ENCODE measurements at regions not wholly inside any gene's neighbourhood (a gene's known extent, or its start where the extent isn't known, plus 50 kb on each side); places are given as distances from the start of the nearest gene placed in this dataset.

DNA sequence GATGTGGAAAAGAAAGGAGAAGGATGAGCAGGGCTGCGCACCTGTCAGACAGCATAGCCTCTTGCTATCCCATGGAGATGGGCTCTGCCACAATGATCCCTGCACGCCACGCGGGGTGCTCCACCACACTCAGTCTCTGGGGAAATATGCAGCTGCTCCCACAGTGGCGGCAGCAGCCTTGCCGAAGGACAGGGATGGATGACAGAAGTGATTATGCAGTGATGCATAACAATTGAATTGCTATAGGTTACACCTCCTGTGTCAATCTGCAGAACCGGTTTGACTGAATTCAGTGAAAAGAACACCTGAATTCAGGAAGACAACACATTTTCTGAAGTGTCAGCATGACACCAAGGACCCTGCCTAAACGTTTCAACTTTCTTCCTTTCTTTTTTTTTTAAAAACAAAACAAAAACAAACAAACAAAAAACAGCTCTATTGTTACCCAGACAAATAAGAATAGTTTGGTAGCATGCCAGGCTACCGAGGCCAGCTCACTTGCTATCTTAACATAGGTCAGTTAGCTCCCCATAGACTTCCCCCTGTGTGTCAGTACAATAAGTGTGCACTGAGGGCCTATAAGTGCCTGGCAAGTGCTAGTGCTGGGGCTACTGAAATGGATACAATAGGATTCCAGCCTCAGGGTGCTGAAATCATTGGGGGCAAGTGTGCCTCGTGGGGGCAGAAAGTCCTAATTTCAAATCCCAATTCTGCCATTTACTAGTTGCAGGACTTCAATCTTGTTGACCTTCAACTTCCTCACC is 127.6 kb upstream of the LMO4 start:
- Histone ChIP-seq H3K4me1 (ENCODE audit: control insufficient read depth in 3 of 3, insufficient read depth in 2 of 3, low read depth in 1 of 3, low read length in 2 of 3) (no peaks in the 10 kb centered on the region), H3K36me3 (ENCODE audit: control insufficient read depth in 3 of 3, insufficient read depth in 2 of 3, low read depth in 1 of 3, low read length in 3 of 3) (no peaks in the 10 kb centered on the region), H3K27me3 (ENCODE audit: control insufficient read depth in 3 of 3, insufficient read depth in 3 of 3, low read length in 3 of 3) (peaks cover 0 to 3% (median 0%) of the 10 kb centered on the region in 3 donors), H3K9me3 (ENCODE audit: control insufficient read depth in 2 of 2, insufficient read depth in 1 of 2, low read depth in 1 of 2, low read length in 1 of 2) (no peaks in the 10 kb centered on the region), H3K27ac (ENCODE audit: low read depth in 1 of 3, low read length in 2 of 3) (no peak overlapping the region), H3K4me3 (ENCODE audit: low read depth in 1 of 3, low read length in 3 of 3) (no peak overlapping the region)
- DNase-seq (peak; percentile 19 to 46), FAIRE-seq (no peak)
- 39 to 66% (median 47%) methylated on average over 10 of the region's 10 CpGs for WGBS, 3 donors

DNA sequence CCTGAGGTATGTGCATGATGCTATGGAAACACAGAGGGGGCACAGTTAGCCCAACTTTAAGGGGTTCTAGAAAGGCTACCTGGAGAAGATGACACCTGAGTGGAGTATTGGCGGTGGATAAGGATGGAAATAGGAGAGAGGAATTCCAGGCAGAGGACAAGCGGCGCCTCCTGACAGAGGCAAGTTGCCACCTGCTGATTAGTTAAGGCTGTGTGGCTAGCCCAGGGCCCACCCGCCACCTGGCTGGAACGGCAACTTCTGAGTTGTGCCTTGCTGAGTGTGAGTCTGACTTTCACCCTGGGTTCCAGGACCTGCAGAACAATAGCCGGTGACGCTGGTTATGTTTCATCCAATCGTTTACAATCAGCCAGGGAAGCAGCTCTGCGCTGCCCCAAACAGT is 126.9 kb upstream of the LMO4 start:
- WGBS, 3 donors = 87 to 89% (median 89%) methylated on average over 9 of the region's 9 CpGs
- H3K9me3 ChIP-seq (ENCODE audit: control insufficient read depth in 2 of 2, insufficient read depth in 1 of 2, low read depth in 1 of 2, low read length in 1 of 2) = no peaks in the 10 kb centered on the region
- no peaks in the 10 kb centered on the region for H3K4me1 ChIP-seq (ENCODE audit: control insufficient read depth in 3 of 3, insufficient read depth in 2 of 3, low read depth in 1 of 3, low read length in 2 of 3)
- no peak overlapping the region for H3K27ac ChIP-seq (ENCODE audit: low read depth in 1 of 3, low read length in 2 of 3)
- peaks cover 0 to 3% (median 0%) of the 10 kb centered on the region in 3 donors for H3K27me3 ChIP-seq (ENCODE audit: control insufficient read depth in 3 of 3, insufficient read depth in 3 of 3, low read length in 3 of 3)
- H3K36me3 ChIP-seq (ENCODE audit: control insufficient read depth in 3 of 3, insufficient read depth in 2 of 3, low read depth in 1 of 3, low read length in 3 of 3) = no peaks in the 10 kb centered on the region
- FAIRE-seq = no peak
- no peak overlapping the region for H3K4me3 ChIP-seq (ENCODE audit: low read depth in 1 of 3, low read length in 3 of 3)
- no peak for DNase-seq

DNA sequence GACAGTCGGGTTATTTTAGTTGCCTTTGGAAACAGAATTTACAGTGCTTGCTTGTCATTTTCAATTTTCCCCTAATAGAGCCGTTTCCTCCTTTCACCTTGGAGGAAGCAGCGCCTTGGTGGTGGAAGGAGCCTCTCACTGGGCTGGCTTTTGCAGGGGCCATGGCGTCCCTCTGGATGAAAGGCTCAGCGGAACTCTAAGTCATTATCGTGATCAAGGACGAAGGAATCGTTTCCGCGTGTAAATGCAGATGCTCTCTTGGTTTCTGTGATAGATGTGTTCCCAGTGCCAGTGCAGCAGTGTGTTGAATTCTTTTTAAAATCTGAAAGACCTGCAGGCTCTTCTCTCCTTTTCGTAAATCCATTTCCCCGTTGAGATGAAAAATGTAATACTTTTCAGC is 126.2 kb upstream of the LMO4 start:
- Histone ChIP-seq H3K9me3 (ENCODE audit: control insufficient read depth in 2 of 2, insufficient read depth in 1 of 2, low read depth in 1 of 2, low read length in 1 of 2) (no peaks in the 10 kb centered on the region), H3K27me3 (ENCODE audit: control insufficient read depth in 3 of 3, insufficient read depth in 3 of 3, low read length in 3 of 3) (peaks cover 0 to 3% (median 0%) of the 10 kb centered on the region in 3 donors), H3K4me3 (ENCODE audit: low read depth in 1 of 3, low read length in 3 of 3) (no peak overlapping the region), H3K36me3 (ENCODE audit: control insufficient read depth in 3 of 3, insufficient read depth in 2 of 3, low read depth in 1 of 3, low read length in 3 of 3) (no peaks in the 10 kb centered on the region), H3K27ac (ENCODE audit: low read depth in 1 of 3, low read length in 2 of 3) (no peak overlapping the region), H3K4me1 (ENCODE audit: control insufficient read depth in 3 of 3, insufficient read depth in 2 of 3, low read depth in 1 of 3, low read length in 2 of 3) (no peaks in the 10 kb centered on the region)
- DNase-seq = no peak
- 78 to 90% (median 81%) methylated on average over 12 of the region's 12 CpGs for WGBS, 3 donors
- FAIRE-seq = no peak

DNA sequence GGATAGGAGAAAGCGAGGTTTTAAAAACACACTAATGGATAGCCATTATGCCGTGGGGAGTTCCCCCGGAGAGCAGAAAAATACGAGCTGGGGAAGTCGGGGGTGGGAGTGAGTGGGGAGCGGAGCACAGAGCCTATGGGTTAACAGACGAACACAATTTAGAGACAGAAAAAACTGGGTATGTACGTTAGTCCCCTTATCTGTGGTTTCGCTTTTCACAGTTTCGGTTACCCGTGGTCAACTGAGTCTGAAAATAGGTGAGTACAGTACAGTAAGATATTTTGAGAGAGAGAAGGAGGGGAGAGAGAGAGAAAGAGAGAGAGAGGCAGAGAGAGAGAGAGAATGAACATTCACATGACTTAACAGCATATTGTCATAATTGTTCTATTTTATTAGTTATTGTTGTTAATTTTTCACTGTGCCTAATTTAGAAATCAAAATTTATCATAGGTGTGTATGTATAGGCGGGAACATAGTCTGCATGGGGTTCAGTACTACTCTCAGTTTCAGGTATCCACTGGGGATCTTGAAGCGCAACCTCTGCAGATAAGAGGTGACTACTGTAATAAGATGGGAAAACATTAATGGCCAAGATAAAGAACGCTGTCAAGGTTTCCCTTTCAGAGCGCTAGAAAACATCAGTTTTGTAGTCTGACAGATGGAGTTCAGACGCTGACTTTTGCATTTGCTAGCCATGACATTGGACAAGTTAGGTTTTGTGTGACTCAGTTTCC is 125.6 kb upstream of the LMO4 start:
- Histone ChIP-seq H3K27ac (ENCODE audit: low read depth in 1 of 3, low read length in 2 of 3) (no peak overlapping the region), H3K36me3 (ENCODE audit: control insufficient read depth in 3 of 3, insufficient read depth in 2 of 3, low read depth in 1 of 3, low read length in 3 of 3) (no peaks in the 10 kb centered on the region), H3K27me3 (ENCODE audit: control insufficient read depth in 3 of 3, insufficient read depth in 3 of 3, low read length in 3 of 3) (peaks cover 0 to 3% (median 0%) of the 10 kb centered on the region in 3 donors), H3K4me1 (ENCODE audit: control insufficient read depth in 3 of 3, insufficient read depth in 2 of 3, low read depth in 1 of 3, low read length in 2 of 3) (no peaks in the 10 kb centered on the region), H3K9me3 (ENCODE audit: control insufficient read depth in 2 of 2, insufficient read depth in 1 of 2, low read depth in 1 of 2, low read length in 1 of 2) (no peaks in the 10 kb centered on the region), H3K4me3 (ENCODE audit: low read depth in 1 of 3, low read length in 3 of 3) (no peak overlapping the region)
- FAIRE-seq (no peak), DNase-seq (no peak)
- WGBS, 3 donors = 62 to 63% (median 62%) methylated on average over 16 of the region's 16 CpGs

DNA sequence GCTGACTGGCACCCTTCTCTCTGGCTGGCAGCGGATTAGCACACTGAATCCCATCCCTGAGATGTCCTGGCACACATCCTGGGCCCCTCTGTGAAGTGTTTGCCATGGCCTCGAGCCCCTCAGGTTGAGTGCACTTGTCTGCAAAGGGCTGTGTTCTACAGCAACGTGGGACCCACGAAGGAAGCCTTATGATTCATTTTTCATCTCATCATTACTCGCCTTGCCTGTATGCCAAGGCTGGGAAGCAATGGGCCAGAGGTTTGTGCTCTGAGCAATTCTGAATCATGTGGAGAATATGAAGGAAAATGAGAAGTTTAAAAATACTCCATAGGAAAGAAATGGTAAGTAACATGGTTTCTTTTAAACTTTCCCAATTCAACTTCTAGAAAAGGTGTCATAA is 124.8 kb upstream of the LMO4 start:
- Histone ChIP-seq H3K4me1 (ENCODE audit: control insufficient read depth in 3 of 3, insufficient read depth in 2 of 3, low read depth in 1 of 3, low read length in 2 of 3) (no peaks in the 10 kb centered on the region), H3K9me3 (ENCODE audit: control insufficient read depth in 2 of 2, insufficient read depth in 1 of 2, low read depth in 1 of 2, low read length in 1 of 2) (no peaks in the 10 kb centered on the region), H3K27ac (ENCODE audit: low read depth in 1 of 3, low read length in 2 of 3) (no peak overlapping the region), H3K27me3 (ENCODE audit: control insufficient read depth in 3 of 3, insufficient read depth in 3 of 3, low read length in 3 of 3) (peaks cover 0 to under 1% (median 0%) of the 10 kb centered on the region in 3 donors), H3K36me3 (ENCODE audit: control insufficient read depth in 3 of 3, insufficient read depth in 2 of 3, low read depth in 1 of 3, low read length in 3 of 3) (no peaks in the 10 kb centered on the region), H3K4me3 (ENCODE audit: low read depth in 1 of 3, low read length in 3 of 3) (no peak overlapping the region)
- 54 to 70% (median 67%) methylated on average over 5 of the region's 5 CpGs for WGBS, 3 donors
- DNase-seq = no peak
- no peak for FAIRE-seq

DNA sequence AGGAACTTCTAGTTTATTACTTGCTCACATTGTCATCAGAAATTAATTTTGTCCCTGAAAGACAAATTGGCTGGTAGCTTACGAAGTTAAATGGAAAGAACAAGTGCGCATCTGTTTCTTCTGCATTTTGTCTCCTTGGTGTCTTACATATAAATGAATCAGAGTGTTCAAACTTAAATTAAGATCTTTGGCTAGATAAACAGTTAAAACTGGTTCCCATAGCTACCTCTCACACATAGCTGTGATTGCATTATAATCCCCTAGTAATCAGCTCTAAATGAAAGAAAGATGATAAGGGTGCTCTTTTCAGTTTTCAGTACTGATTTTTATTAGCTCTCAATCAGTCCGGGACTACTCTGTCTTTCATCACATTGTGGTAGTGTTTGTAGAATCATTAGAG is 124.2 kb upstream of the LMO4 start:
- Histone ChIP-seq H3K27ac (ENCODE audit: low read depth in 1 of 3, low read length in 2 of 3) (no peak overlapping the region), H3K27me3 (ENCODE audit: control insufficient read depth in 3 of 3, insufficient read depth in 3 of 3, low read length in 3 of 3) (no peaks in the 10 kb centered on the region), H3K9me3 (ENCODE audit: control insufficient read depth in 2 of 2, insufficient read depth in 1 of 2, low read depth in 1 of 2, low read length in 1 of 2) (no peaks in the 10 kb centered on the region), H3K36me3 (ENCODE audit: control insufficient read depth in 3 of 3, insufficient read depth in 2 of 3, low read depth in 1 of 3, low read length in 3 of 3) (no peaks in the 10 kb centered on the region), H3K4me3 (ENCODE audit: low read depth in 1 of 3, low read length in 3 of 3) (no peak overlapping the region), H3K4me1 (ENCODE audit: control insufficient read depth in 3 of 3, insufficient read depth in 2 of 3, low read depth in 1 of 3, low read length in 2 of 3) (no peaks in the 10 kb centered on the region)
- WGBS, 3 donors = 57 to 79% (median 65%) methylated on average over 3 of the region's 3 CpGs
- no peak for DNase-seq
- FAIRE-seq = no peak

DNA sequence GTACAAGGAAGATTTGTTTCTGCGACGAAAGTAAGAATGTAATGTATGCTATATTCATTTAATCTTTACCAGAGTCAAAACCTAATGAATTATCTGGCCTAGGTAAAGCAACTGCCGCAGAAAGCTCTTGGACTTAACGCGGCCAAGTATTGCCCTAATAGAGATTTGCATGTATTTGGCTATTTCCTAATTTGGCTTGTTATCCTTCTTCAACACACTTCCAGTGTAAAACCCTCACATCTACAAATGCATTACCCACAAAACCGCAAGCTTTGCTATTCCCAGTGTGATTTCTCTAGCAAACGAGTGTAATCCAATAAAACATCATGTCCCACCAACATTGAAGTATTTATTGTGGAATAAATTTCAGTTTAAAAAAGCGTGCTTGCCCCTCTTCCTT is 123.8 kb upstream of the LMO4 start:
- no peaks in the 10 kb centered on the region for H3K4me1 ChIP-seq (ENCODE audit: control insufficient read depth in 3 of 3, insufficient read depth in 2 of 3, low read depth in 1 of 3, low read length in 2 of 3)
- H3K4me3 ChIP-seq (ENCODE audit: low read depth in 1 of 3, low read length in 3 of 3) = no peak overlapping the region
- no peak for FAIRE-seq
- WGBS, 3 donors = 60 to 62% (median 62%) methylated on average over 8 of the region's 8 CpGs
- H3K9me3 ChIP-seq (ENCODE audit: control insufficient read depth in 2 of 2, insufficient read depth in 1 of 2, low read depth in 1 of 2, low read length in 1 of 2) = no peaks in the 10 kb centered on the region
- H3K27ac ChIP-seq (ENCODE audit: low read depth in 1 of 3, low read length in 2 of 3) = no peak overlapping the region
- DNase-seq = no peak
- no peaks in the 10 kb centered on the region for H3K36me3 ChIP-seq (ENCODE audit: control insufficient read depth in 3 of 3, insufficient read depth in 2 of 3, low read depth in 1 of 3, low read length in 3 of 3)
- H3K27me3 ChIP-seq (ENCODE audit: control insufficient read depth in 3 of 3, insufficient read depth in 3 of 3, low read length in 3 of 3) = no peaks in the 10 kb centered on the region

DNA sequence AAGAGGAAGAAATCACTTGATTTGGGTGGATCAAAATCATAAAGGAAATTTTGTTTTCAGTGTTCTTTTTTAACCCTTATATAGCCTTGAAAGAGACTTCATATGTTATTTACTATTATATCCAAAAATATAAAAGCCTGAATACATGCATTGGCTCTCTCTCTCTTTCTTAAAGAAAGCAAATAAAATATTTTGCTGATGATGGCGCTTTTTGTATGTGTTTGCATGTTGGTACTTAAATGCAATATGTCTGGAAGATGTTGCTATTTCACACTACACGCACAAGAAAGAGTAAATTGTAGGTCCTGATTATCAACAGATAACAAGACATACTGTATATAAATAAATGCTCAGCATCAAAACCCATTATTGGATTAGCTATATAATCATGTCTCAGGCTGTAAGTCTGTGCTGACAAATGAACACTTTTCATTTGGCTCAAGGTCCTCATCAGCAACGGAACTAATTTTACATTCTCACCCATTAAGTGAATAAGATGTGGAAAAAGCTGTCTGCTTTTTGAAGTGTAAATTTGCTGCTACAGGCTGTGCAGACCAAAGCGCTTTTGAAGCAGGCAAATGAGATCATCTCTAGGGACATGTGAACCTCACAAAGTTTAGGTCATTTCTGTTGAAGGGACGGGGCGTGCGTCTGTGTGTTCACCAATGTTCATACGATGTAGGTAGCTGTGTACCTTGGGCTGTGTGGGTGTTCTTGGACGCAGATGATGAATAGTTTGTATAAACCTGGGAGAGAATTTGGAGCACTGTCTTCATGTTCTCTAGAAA is 122.4 kb upstream of the LMO4 start:
- WGBS, 3 donors = 83 to 94% (median 90%) methylated on average over 9 of the region's 9 CpGs
- H3K9me3 ChIP-seq (ENCODE audit: control insufficient read depth in 2 of 2, insufficient read depth in 1 of 2, low read depth in 1 of 2, low read length in 1 of 2) = no peaks in the 10 kb centered on the region
- no peak for FAIRE-seq
- DNase-seq = no peak
- H3K4me1 ChIP-seq (ENCODE audit: control insufficient read depth in 3 of 3, insufficient read depth in 2 of 3, low read depth in 1 of 3, low read length in 2 of 3) = no peaks in the 10 kb centered on the region
- no peak overlapping the region for H3K4me3 ChIP-seq (ENCODE audit: low read depth in 1 of 3, low read length in 3 of 3)
- no peaks in the 10 kb centered on the region for H3K36me3 ChIP-seq (ENCODE audit: control insufficient read depth in 3 of 3, insufficient read depth in 2 of 3, low read depth in 1 of 3, low read length in 3 of 3)
- H3K27ac ChIP-seq (ENCODE audit: low read depth in 1 of 3, low read length in 2 of 3) = no peak overlapping the region
- no peaks in the 10 kb centered on the region for H3K27me3 ChIP-seq (ENCODE audit: control insufficient read depth in 3 of 3, insufficient read depth in 3 of 3, low read length in 3 of 3)

All from small intestine (tissue), 7 donors.